ENCODE measurements at regions not wholly inside any gene's neighbourhood (a gene's known extent, or its start where the extent isn't known, plus 50 kb on each side); places are given as distances from the start of the nearest gene placed in this dataset.

GRCh38 chr1:227370533-227371254 lies 52.4 kb upstream of the CDC42BPA start:
- FAIRE-seq, result no peak

GRCh38 chr1:227369102-227369760 lies 50.9 kb upstream of the CDC42BPA start:
- no peak for FAIRE-seq
